Osteocyte (in vitro differentiated cells): ENCODE measurements at regions not wholly inside any gene's neighbourhood (a gene's known extent, or its start where the extent isn't known, plus 50 kb on each side); places are given as distances from the start of the nearest gene placed in this dataset. TPM values are rescaled to one million over a fixed set of nuclear protein-coding genes. Genes with fewer than 3 reads are reported as not detected.

Experiments used
- DNase-seq: peaks from one replicate; pipeline ENCODE4 v3.0.0; 2021; ENCODE audit warnings: mixed read lengths; ENCODE audit not compliant: unreplicated experiment; ENCODE audit errors: extremely low spot score
- H3K27ac Mint-ChIP-seq: one replicate; pipeline ENCODE4 v1.8.0; 2021; ENCODE audit warnings: mild to moderate bottlenecking, mixed read lengths; ENCODE audit not compliant: unreplicated experiment
- H3K27me3 Mint-ChIP-seq: one replicate; pipeline ENCODE4 v1.8.0; 2021; ENCODE audit warnings: mixed read lengths; ENCODE audit not compliant: unreplicated experiment
- H3K36me3 Mint-ChIP-seq: one replicate; pipeline ENCODE4 v1.8.0; 2021; ENCODE audit warnings: mixed read lengths; ENCODE audit not compliant: unreplicated experiment
- H3K4me1 Mint-ChIP-seq: one replicate; pipeline ENCODE4 v1.8.0; 2021; ENCODE audit warnings: mixed read lengths; ENCODE audit not compliant: unreplicated experiment
- H3K4me3 Mint-ChIP-seq: one replicate; pipeline ENCODE4 v1.8.0; 2021; ENCODE audit warnings: mild to moderate bottlenecking, moderate library complexity, mixed read lengths; ENCODE audit not compliant: unreplicated experiment
- H3K9me3 Mint-ChIP-seq: one replicate; pipeline ENCODE4 v1.8.0; 2021; ENCODE audit warnings: mixed read lengths; ENCODE audit not compliant: unreplicated experiment
- microRNA-seq: library from miRNA; unstranded; fragments of <30 nt; microRNA quantifications from one replicate; pipeline ENCODE4 v1.1.0, GENCODE V29; 2020; ENCODE audit not compliant: unreplicated experiment
- TF ChIP-seq, protein P1 (sequence below): fragments of 200-600 bp; sonication (generic); IDR thresholded peaks from 2 replicates; pipeline ENCODE4 v1.5.0; 2021; ENCODE audit warnings: antibody characterized with exemption, mild to moderate bottlenecking, moderate library complexity

- peaks cover 11% of the 10 kb centered on the region for H3K4me1 Mint-ChIP-seq
- H3K27me3 Mint-ChIP-seq, result peaks cover 22% of the 10 kb centered on the region
- DNase-seq, result no peak
- no peak overlapping the region for H3K4me3 Mint-ChIP-seq
- no peaks in the 10 kb centered on the region for H3K9me3 Mint-ChIP-seq
- H3K27ac Mint-ChIP-seq, result no peak overlapping the region
- no peaks in the 10 kb centered on the region for H3K36me3 Mint-ChIP-seq
- TF ChIP-seq, protein P1, sequence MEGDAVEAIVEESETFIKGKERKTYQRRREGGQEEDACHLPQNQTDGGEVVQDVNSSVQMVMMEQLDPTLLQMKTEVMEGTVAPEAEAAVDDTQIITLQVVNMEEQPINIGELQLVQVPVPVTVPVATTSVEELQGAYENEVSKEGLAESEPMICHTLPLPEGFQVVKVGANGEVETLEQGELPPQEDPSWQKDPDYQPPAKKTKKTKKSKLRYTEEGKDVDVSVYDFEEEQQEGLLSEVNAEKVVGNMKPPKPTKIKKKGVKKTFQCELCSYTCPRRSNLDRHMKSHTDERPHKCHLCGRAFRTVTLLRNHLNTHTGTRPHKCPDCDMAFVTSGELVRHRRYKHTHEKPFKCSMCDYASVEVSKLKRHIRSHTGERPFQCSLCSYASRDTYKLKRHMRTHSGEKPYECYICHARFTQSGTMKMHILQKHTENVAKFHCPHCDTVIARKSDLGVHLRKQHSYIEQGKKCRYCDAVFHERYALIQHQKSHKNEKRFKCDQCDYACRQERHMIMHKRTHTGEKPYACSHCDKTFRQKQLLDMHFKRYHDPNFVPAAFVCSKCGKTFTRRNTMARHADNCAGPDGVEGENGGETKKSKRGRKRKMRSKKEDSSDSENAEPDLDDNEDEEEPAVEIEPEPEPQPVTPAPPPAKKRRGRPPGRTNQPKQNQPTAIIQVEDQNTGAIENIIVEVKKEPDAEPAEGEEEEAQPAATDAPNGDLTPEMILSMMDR, result no peak
Observed at GRCh38 chr4:127580891-127581290, 51.9 kb upstream of the INTU start.

Small RNA genes lying in the stretch of these regions (microRNA-seq; reads per million reads assigned to microRNA genes)
- not detected for gene MIR2054
